A549 (cell line): ENCODE measurements at regions not wholly inside any gene's neighbourhood (a gene's known extent, or its start where the extent isn't known, plus 50 kb on each side); places are given as distances from the start of the nearest gene placed in this dataset.
A peak's percentile ranks its signal among the peaks of the same experiment; 100 is the strongest.

Source experiments
- ATAC-seq, 2 experiments: fragments of 200-7000 bp in 1 of 2; fragments of >200 bp in 1 of 2; cut with Nextera tagmentation in 1 of 2; cut with Tn5 transposase in 1 of 2; 3 replicates each; pipeline versions ENCODE4 v1.8.0 to v1.9.1; 2018 to 2020; ENCODE audit warnings: mild to moderate bottlenecking in 1 of 2, moderate library complexity in 1 of 2
- CTCF ChIA-PET: fragments of 300-600 bp; sonication (Branson Sonifier 250); formaldehyde crosslinking; extraction: SDS; loops from one replicate; lab custom pipeline; 2021; ENCODE audit warnings: antibody characterized with exemption, inconsistent platforms; lab: Yijun Ruan, JAX
- POLR2A ChIA-PET: fragments of 350-600 bp; formaldehyde crosslinking; extraction: SDS; loops from one replicate; lab custom pipeline; 2021; ENCODE audit warnings: antibody characterized with exemption, inconsistent platforms; lab: Yijun Ruan, JAX
- DNase-seq, 2 experiments: peaks; one replicate each; pipeline versions ENCODE4 v3.0.0 to v3.0.0-alpha.2; 2011 to 2016; ENCODE audit warnings: low read depth in 1 of 2, low spot score in 1 of 2
- FAIRE-seq: peaks from 2 replicates; lab custom pipeline; 2011; peaks lifted over from hg19 to GRCh38; lab: Jason Lieb, UNC
- H3K27ac ChIP-seq, 2 experiments: fragments of >200 bp; sonication (Bioruptor Twin); formaldehyde crosslinking; 3 replicates each; pipeline ENCODE4 v1.5.1; 2016 to 2017
- H3K4me1 ChIP-seq: fragments of >200 bp; sonication (Bioruptor Twin); formaldehyde crosslinking; 3 replicates; pipeline ENCODE4 v1.6.1; 2016
- H3K4me2 ChIP-seq: fragments of >200 bp; sonication (Bioruptor Twin); formaldehyde crosslinking; 3 replicates; pipeline ENCODE4 v1.6.1; 2016
- H3K4me3 ChIP-seq: fragments of >200 bp; sonication (Bioruptor Twin); formaldehyde crosslinking; 3 replicates; pipeline ENCODE4 v1.5.1; 2016
- H3K9me3 ChIP-seq: fragments of >200 bp; sonication (Bioruptor Twin); formaldehyde crosslinking; 3 replicates; pipeline ENCODE4 v1.6.1; 2016
- BHLHE40 ChIP-seq: IDR thresholded peaks from 2 replicates; pipeline ENCODE4 v1.6.1; 2012; ENCODE audit warnings: low read depth, low read length, inconsistent platforms
- CBX8 ChIP-seq: fragments of 200-600 bp; sonication (generic); IDR thresholded peaks from 2 replicates; pipeline ENCODE4 v1.6.1; 2016
- CEBPB ChIP-seq, 2 experiments: fragments of >200 bp in 1 of 2; sonication (Bioruptor Twin) in 1 of 2; formaldehyde crosslinking in 1 of 2; IDR thresholded peaks; 2 replicates each; pipeline ENCODE4 v1.6.1; 2012 to 2016
- CHD2 ChIP-seq: fragments of 150-350 bp; IDR thresholded peaks from 2 replicates; pipeline ENCODE4 v1.6.1; 2014; ENCODE audit warnings: low read length; ENCODE audit not compliant: partially characterized antibody
- CTCF ChIP-seq: fragments of >200 bp; sonication (Bioruptor Twin); formaldehyde crosslinking; IDR thresholded peaks from 3 replicates; pipeline ENCODE4 v1.5.1; 2016
- EHF ChIP-seq: fragments of 250-450 bp; sonication (Bioruptor Pico); IDR thresholded peaks from 2 replicates; pipeline ENCODE4 v1.5.0; 2020; ENCODE audit warnings: mild to moderate bottlenecking
- EHMT2 ChIP-seq: fragments of 200-600 bp; sonication (generic); IDR thresholded peaks from 2 replicates; pipeline ENCODE4 v1.6.1; 2016; ENCODE audit warnings: antibody characterized with exemption, low read depth, mild to moderate bottlenecking, moderate library complexity
- ESRRA ChIP-seq: fragments of 150-350 bp; IDR thresholded peaks from 2 replicates; pipeline ENCODE4 v1.6.1; 2014; ENCODE audit warnings: mild to moderate bottlenecking, low read length, borderline replicate concordance
- HMGXB4 ChIP-seq: fragments of 250-450 bp; sonication (Bioruptor Pico); IDR thresholded peaks from 2 replicates; pipeline ENCODE4 v1.5.0; 2021; ENCODE audit warnings: mild to moderate bottlenecking, moderate library complexity, borderline replicate concordance
- HOXA7 ChIP-seq: fragments of 250-450 bp; sonication (Bioruptor Pico); IDR thresholded peaks from 2 replicates; pipeline ENCODE4 v1.5.0; 2020; ENCODE audit warnings: mild to moderate bottlenecking, moderate library complexity
- HOXB13 ChIP-seq: fragments of 250-450 bp; sonication (Bioruptor Pico); IDR thresholded peaks from 2 replicates; pipeline ENCODE4 v1.5.0; 2020; ENCODE audit warnings: low read depth, mild to moderate bottlenecking, moderate library complexity
- MAFK ChIP-seq: fragments of 450-650 bp; IDR thresholded peaks from 2 replicates; pipeline ENCODE4 v1.6.1; 2014; ENCODE audit not compliant: partially characterized antibody
- NPAS2 ChIP-seq: fragments of 250-450 bp; sonication (Bioruptor Pico); IDR thresholded peaks from 2 replicates; pipeline ENCODE4 v1.8.0; 2022; ENCODE audit warnings: mild to moderate bottlenecking, moderate library complexity, borderline replicate concordance
- POLR2A ChIP-seq: IDR thresholded peaks from 2 replicates; pipeline ENCODE4 v1.6.1; 2012; ENCODE audit warnings: mild to moderate bottlenecking, low read length
- RAD21 ChIP-seq, 2 experiments: fragments of >200 bp in 1 of 2; sonication (Bioruptor Twin) in 1 of 2; formaldehyde crosslinking in 1 of 2; IDR thresholded peaks in 1 of 2; conservative IDR thresholded peaks in 1 of 2; 2 replicates in 1 of 2; 3 replicates in 1 of 2; pipeline ENCODE4 v1.6.1; 2012 to 2018; ENCODE audit warnings: inconsistent platforms in 1 of 2
- SREBF2 ChIP-seq: fragments of 450-650 bp; IDR thresholded peaks from 2 replicates; pipeline ENCODE4 v1.6.1; 2014; ENCODE audit warnings: mild to moderate bottlenecking, moderate library complexity
- TFCP2L1 ChIP-seq: fragments of 250-450 bp; sonication (Bioruptor Pico); IDR thresholded peaks from 2 replicates; pipeline ENCODE4 v1.5.0; 2021; ENCODE audit warnings: mild to moderate bottlenecking
- ZC3H11A ChIP-seq: fragments of 450-650 bp; IDR thresholded peaks from 2 replicates; pipeline ENCODE4 v1.6.1; 2014; ENCODE audit warnings: antibody characterized with exemption, mild to moderate bottlenecking
- ZNF302 ChIP-seq: fragments of 250-450 bp; sonication (Bioruptor Pico); IDR thresholded peaks from 2 replicates; pipeline ENCODE4 v1.9.0; 2021; ENCODE audit warnings: inconsistent platforms, mild to moderate bottlenecking, moderate library complexity
- ZSCAN20 ChIP-seq: fragments of 250-450 bp; sonication (Bioruptor Pico); IDR thresholded peaks from 2 replicates; pipeline ENCODE4 v1.8.0; 2022; ENCODE audit warnings: mild to moderate bottlenecking, moderate library complexity
- WGBS: methylation state at CpG from one replicate; pipeline ENCODE4 v1.1.6; 2017; ENCODE audit errors: missing lambda C conversion rate; 5-methylcytosine and 5-hydroxymethylcytosine counted together

GRCh38 chr4:82223715-82224114, 150.1 kb downstream of the HNRNPD start:
- CTCF ChIA-PET = no interaction called here
- no peak for FAIRE-seq
- no peak for TF ChIP-seq SREBF2
- TF ChIP-seq ESRRA = no peak
- TF ChIP-seq RAD21 (conservative IDR thresholded peaks at IDR 0.05 in 1 of 2, IDR thresholded peaks at IDR 0.05 in 1 of 2) = no peak
- TF ChIP-seq EHMT2 = no peak
- TF ChIP-seq CBX8 = no peak
- TF ChIP-seq ZNF302 (CRISPR knock-in tag) = no peak
- TF ChIP-seq POLR2A = no peak
- TF ChIP-seq ZSCAN20 (CRISPR knock-in tag) = no peak
- no peak for TF ChIP-seq BHLHE40
- no peak for TF ChIP-seq ZC3H11A
- TF ChIP-seq CHD2 = no peak
- TF ChIP-seq NPAS2 (CRISPR knock-in tag) = no peak
- TF ChIP-seq TFCP2L1 (CRISPR knock-in tag) = no peak

GRCh38 chr4:82219346-82219745, 154.4 kb downstream of the HNRNPD start:
- DNase-seq = no peak
- Histone ChIP-seq H3K9me3 (no peaks in the 10 kb centered on the region), H3K4me1 (no peaks in the 10 kb centered on the region), H3K27ac (no peak overlapping the region), H3K4me3 (no peak overlapping the region), H3K4me2 (no peak overlapping the region)
- ATAC-seq = no peak
- ChIA-PET CTCF (interaction anchor here (1.0 kb wide), 1 partner anchor 752 kb away, joined by 4 read pairs; no protein-coding TSS in a partner anchor), POLR2A (no interaction called here)
- TF ChIP-seq HOXB13 (no peak), MAFK (no peak), EHF (CRISPR knock-in tag) (no peak), CBX8 (no peak), TFCP2L1 (CRISPR knock-in tag) (no peak), HMGXB4 (CRISPR knock-in tag) (no peak)
- no peak for FAIRE-seq
- WGBS = 0% methylated on average over 4 of the region's 6 CpGs

More at GRCh38 chr4:82223715-82224114, 150.1 kb downstream of the HNRNPD start:
- ATAC-seq = no peak
- H3K4me2 ChIP-seq = no peak overlapping the region
- H3K27ac ChIP-seq = no peak overlapping the region
- DNase-seq = no peak
- H3K4me1 ChIP-seq = no peaks in the 10 kb centered on the region
- no peak overlapping the region for H3K4me3 ChIP-seq
- POLR2A ChIA-PET = no interaction called here
- 1% methylated on average over 4 of the region's 4 CpGs for WGBS
- no peaks in the 10 kb centered on the region for H3K9me3 ChIP-seq

GRCh38 chr4:82217986-82218715, 155.6 kb downstream of the HNRNPD start:
- 8% methylated on average over 3 of the region's 3 CpGs for WGBS
- CTCF ChIA-PET = no interaction called here
- FAIRE-seq = no peak

More at GRCh38 chr4:82217986-82218715, 155.6 kb downstream of the HNRNPD start:
- H3K4me3 ChIP-seq = no peak overlapping the region
- no peaks in the 10 kb centered on the region for H3K4me1 ChIP-seq
- TF ChIP-seq MAFK (peak; percentile 24), BHLHE40 (no peak), HOXA7 (CRISPR knock-in tag) (no peak), CTCF (no peak), CEBPB (IDR thresholded peaks at IDR 0.05) (no peak)
- no peak overlapping the region for H3K4me2 ChIP-seq
- peak in 1 of 2 experiments; percentile 2 for DNase-seq
- no peaks in the 10 kb centered on the region for H3K9me3 ChIP-seq
- H3K27ac ChIP-seq = no peak overlapping the region
- 0 out of 6 replicates have a peak, but pooled peaks of 1 of the 2 experiments have one; percentile 31 for ATAC-seq
- POLR2A ChIA-PET = no interaction called here
